DMS79 treated with DMSO at 0.1 percent for 48 hours (cell line): ENCODE measurements at regions not wholly inside any gene's neighbourhood (a gene's known extent, or its start where the extent isn't known, plus 50 kb on each side); places are given as distances from the start of the nearest gene placed in this dataset.
A peak's percentile ranks its signal among the peaks of the same experiment; 100 is the strongest.
"Not testable (repeated sequence)": the region's sequence is repeated elsewhere in the genome, so short reads cannot be mapped to it uniquely, and the experiment has no call there.

Source experiments
- DNase-seq: peaks from one replicate; lab custom pipeline; 2025; lab: John Stamatoyannopoulos, UW

DNA sequence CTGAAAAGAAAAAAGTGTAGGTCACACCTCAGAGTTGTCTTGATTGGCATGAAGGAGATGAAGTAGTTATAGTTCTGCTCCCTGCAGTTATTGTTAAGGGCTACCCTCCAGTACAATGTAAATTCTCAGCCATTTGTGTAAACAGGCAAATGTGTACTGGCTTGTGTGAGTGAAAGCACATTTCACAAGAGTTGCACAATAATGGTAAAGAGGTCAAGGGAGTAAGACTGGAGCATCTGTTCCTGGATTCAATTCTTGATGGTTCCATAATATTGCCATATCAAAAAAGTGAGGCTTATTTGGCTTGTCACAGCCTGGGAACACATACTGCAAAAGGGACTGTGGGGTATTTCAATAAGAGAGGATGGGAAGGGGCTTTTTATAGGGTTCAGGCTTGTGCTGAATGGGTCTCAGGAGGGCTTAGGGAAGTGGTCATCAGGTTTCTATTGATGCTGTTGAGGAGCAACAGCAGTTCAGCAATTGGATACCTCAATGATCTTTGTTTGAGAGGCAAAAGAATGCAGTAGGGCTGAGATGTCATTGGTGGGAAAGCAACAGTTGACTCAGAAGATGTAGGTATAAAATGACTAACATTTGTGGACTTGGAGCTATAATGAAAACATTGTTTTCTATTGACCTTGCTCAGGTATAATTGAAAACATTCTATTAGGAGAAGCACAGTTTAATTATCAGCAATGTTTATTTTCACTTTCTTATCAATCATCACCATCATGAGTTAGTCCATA, 402.6 kb downstream of the BCKDHB start:
- no peak for DNase-seq

DNA sequence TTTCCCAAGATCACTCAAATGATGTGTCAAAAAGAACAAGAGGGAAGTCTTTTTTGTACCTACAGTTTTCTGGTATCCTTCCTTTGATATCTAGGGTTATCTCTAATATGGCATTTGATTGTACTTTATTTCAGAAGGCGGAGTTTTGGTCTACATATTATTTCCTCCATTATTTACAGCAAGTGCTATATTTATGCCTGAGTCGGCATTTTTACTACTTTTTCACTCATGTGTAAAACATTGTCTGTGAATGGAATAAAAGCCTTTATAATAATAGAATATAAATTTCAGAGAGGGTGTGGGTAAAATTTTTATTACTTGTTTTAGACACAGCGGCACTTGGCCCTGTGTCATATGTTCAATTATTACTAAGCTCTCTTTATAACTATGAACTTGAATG, 398.4 kb downstream of the BCKDHB start:
- DNase-seq, result no peak

DNA sequence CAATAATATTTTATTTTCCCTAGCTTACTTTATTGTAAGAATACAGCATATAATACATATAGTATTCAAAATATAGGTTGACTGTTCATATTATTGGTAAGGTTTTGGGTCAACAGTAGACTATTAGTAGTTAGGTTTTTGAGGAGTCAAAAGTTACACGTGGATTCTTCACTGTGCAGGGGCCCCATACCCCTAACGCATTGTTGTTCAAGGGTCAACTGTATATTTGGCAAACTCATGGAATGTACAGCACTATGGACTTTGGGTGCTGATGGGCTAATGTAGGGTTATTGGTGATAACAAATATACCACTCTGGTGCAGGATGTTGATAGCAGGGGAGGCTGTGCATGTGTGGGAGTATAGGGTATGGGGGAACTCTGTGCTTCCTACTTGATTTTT, 397.2 kb downstream of the BCKDHB start:
- DNase-seq, result no peak

DNA sequence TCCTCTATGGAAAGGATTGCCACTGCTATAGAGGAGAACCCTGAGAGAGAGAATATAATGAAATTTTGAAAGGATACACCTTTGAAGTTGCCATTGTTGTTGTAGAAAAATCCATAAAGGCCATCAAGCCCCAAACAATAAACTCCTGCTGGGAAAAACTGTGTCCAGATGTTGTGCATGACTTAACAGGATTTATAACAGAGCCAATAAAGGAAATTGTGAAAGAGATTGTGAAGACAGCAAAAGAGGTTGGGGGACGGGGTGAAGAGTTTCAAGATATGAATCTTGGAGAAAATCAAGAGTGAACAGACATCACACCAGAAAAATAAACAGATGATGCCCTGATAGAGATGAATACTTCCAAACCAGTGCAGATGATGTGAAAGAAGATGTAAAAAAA, 396.4 kb downstream of the BCKDHB start:
- DNase-seq, result no peak

GRCh38 chr6:80501636-80502035, 395.2 kb downstream of the BCKDHB start:
- peak; percentile 52 for DNase-seq

GRCh38 chr6:80497696-80498486, 391.4 kb downstream of the BCKDHB start:
- not testable (repeated sequence) for DNase-seq

GRCh38 chr6:80489911-80490635, 383.6 kb downstream of the BCKDHB start:
- DNase-seq, result no peak

GRCh38 chr6:80488190-80488589, 381.7 kb downstream of the BCKDHB start:
- no peak for DNase-seq

GRCh38 chr6:80485494-80485893, 379.0 kb downstream of the BCKDHB start:
- not testable (repeated sequence) for DNase-seq

DNA sequence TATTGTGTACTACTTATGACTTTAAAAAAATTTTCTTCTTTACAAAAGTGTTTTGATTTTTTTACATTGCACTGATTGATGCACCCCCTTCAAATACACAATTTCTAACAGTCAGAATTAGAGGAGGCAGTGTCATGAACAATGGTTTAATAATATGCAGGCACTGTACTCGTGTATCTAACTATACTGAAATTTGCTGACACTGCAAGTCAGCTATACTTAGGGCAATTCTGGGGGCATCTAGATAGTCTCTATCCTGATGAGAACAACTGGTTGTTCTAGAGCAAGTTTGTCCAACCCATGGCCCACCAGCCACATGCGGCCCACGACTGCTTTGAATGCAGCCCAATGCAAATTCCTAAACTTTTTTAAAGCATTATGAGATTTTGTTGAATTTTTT, 375.6 kb downstream of the BCKDHB start:
- DNase-seq, result no peak

GRCh38 chr6:80480421-80481157, 374.1 kb downstream of the BCKDHB start:
- DNase-seq, result no peak

DNA sequence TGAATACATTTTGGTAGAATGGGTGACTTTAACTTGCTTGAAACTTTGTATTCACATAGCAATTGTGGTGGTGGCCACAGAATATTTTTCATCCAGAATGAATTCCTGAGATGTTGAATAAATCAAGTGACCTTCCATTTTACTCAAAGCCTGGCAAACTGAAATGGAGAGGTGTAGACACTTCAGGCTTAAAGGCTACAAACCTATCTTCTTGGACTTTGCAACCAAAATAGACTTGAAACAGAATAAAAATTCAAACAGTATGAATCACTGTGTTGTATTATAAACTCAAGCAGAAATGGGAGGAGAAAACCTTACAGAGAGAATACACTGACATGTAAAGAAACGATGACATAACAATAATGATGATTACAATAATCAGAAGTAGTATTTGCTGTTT, 371.6 kb downstream of the BCKDHB start:
- DNase-seq, result no peak

GRCh38 chr6:80477591-80477990, 371.1 kb downstream of the BCKDHB start:
- no peak for DNase-seq

- DNase-seq, result no peak
These were observed 365.8 kb downstream of the BCKDHB start for GRCh38 chr6:80472271-80472670.

GRCh38 chr6:80469977-80470376, 363.5 kb downstream of the BCKDHB start:
- no peak for DNase-seq

DNA sequence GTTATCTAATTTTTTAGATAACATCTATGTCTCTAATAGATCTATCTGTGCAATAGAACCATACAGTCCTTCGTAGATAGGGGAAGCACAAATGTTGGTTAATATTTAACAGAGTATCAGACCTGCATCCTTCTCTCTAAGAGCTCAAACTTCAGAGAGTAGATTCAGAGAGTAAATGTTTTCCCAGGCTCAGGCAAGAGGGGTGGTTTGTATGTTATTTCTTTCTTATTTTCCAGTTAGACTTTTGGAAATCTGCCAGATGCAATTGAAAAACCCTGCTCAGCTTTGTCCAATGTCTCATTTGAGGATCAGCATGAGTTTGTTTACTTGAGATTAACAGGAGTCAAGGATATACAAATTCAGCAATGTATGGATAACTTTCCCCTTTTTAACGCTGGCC, 361.9 kb downstream of the BCKDHB start:
- DNase-seq, result peak; percentile 27

DNA sequence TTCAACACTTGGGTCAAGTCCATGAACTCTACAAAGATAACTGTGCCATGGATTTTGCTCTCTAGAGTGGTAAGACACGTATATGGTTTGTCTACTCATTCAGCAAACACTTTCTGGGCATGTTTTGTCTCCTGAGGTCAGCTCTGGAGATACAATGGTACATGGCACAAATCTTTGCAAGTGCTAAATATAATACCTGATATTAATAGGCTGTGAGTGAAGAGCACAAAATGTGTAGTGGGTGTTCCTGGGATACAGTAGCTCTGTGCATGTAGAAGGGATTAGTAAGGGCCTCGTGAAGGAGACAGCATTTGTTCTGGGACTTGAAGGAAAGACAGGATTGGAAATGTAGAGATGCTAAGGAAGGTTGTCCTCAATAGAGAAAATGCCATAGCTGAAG, 360.9 kb downstream of the BCKDHB start:
- no peak for DNase-seq

DNA sequence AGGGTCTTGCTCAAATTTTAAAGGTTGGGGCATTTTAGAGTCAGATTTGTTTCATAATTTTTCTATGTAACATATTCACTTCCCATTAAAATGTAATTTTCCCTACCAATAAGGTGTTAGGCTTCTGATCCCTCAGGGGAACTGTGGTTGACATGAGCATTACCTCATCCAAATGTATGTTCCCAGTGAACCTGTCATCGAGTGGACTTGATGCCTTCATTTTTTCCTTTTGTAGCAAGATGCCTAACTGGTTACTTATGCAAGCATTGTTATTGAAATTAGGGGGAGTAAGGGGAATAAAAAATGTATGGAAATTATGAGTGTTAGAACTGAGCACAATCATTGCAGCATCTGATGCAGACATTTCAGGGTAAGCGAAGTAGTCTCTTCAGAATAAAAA, 360.5 kb downstream of the BCKDHB start:
- no peak for DNase-seq

DNA sequence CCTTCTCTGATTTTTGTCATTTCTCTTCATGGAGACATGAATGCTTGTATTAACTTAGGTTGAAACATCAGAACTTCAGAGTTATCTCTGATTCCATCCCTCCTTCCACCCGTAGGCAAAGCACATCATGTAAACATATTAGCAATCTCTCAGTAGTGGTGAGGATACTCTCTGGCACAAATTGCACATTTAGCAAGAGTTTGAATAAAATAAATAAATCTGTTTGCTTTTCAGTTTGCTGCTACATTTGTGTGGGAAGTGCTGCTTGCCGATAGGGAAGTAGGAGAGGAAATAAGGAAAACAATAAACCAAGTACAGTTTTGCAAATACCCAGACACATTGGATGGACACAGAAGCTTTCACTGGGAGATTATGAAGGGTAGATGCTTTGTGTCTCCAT, 359.0 kb downstream of the BCKDHB start:
- no peak for DNase-seq

DNA sequence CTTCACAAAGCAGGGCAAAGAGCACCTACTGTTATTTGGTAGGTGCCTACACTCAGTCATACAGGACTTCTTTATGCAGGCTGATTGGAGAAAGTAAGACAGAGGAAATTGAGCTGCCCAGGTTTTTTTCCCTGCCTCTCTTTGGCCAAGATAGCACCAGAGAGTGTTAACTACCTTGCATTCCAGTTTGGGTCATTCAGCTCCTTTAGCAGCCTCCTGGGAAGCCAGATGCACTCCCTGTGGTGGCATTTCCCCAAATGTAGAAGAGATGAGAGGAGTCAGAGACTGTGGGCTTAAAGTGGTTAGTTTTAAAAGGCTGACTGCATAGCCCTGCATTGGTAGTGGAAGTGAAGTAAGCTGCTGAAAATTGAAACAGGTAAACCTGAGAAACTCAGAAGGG, 358.4 kb downstream of the BCKDHB start:
- no peak for DNase-seq

DNA sequence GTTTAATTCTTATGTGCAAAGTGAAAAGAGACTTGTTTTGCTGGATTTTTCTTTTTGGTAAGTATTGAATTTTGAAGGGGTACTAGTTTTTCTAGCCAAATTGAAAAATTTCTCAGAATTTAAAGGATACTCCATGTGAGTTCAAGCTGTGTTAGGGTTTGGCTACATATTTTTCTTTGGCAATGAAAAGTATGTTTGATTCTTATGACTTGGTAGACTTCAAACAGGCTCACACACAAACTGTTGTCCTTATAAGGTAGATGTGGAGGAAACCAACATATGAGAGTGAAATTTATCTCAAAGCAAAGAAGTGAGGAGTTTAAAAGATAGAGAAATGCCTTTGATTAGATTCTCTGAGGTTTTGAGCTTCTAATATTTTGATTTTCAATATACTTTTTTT, 356.7 kb downstream of the BCKDHB start:
- no peak for DNase-seq

DNA sequence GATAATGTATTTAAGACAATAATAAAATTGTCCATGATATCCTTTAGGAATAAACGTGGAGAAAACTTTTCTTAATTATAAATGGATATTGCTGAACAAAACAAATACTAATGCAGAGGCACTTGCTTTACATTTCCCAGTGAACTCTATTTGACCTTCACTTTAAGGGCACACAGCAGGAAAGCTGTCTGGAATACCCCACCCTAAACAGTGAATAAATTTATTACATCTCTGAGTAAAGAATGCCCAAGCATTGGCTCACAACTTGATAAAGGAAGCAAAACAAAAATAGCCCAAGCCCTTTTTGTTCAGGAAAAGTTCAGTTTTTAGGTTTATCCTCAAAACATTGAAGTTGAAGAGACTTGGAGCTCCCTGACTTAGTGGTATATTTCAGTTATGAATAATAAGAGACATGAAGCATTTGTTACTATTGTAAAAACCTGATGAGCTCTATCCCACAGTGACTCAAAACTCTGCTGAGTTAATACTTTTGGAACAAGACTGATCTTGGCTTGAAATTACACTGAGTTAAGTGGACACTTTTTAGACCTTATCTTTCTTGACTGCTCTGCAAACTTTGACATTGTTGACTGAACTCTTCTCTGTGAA, 353.9 kb downstream of the BCKDHB start:
- no peak for DNase-seq
